Stimulated activated naive CD8-positive, alpha-beta T cell treated with anti-CD3 and anti-CD28 coated beads, Interleukin-15, amount 100 ng/mL, for 72 hours (primary cell): ENCODE measurements at regions not wholly inside any gene's neighbourhood (a gene's known extent, or its start where the extent isn't known, plus 50 kb on each side); places are given as distances from the start of the nearest gene placed in this dataset.
A peak's percentile ranks its signal among the peaks of the same experiment; 100 is the strongest.
"Not testable (repeated sequence)": the region's sequence is repeated elsewhere in the genome, so short reads cannot be mapped to it uniquely, and the experiment has no call there.

ENCODE experiments used
- ATAC-seq: fragments of 150-1000 bp; cut with Tn5 transposase; 2 replicates; pipeline ENCODE4 v1.10.0; 2021; ENCODE audit warnings: mild to moderate bottlenecking, moderate library complexity
- DNase-seq, 2 donors: peaks; one replicate each; pipeline ENCODE4 v3.0.0; 2021 to 2022
- H3K27ac Mint-ChIP-seq, 2 donors: one replicate each; pipeline ENCODE4 v1.8.0; 2022; ENCODE audit warnings: mild to moderate bottlenecking in 2 of 2, mixed read lengths in 2 of 2, moderate library complexity in 2 of 2
- H3K27me3 Mint-ChIP-seq: one replicate; pipeline ENCODE4 v1.8.0; 2022; ENCODE audit warnings: mixed read lengths
- H3K4me1 Mint-ChIP-seq: one replicate; pipeline ENCODE4 v1.8.0; 2022; ENCODE audit warnings: mild to moderate bottlenecking, mixed read lengths
- H3K4me3 Mint-ChIP-seq, 2 donors: one replicate each; pipeline ENCODE4 v1.8.0; 2022; ENCODE audit warnings: mild to moderate bottlenecking in 2 of 2, mixed read lengths in 2 of 2, moderate library complexity in 1 of 2
- H3K9me3 Mint-ChIP-seq, 2 donors: one replicate each; pipeline ENCODE4 v1.8.0; 2022; ENCODE audit warnings: mixed read lengths in 2 of 2

DNA sequence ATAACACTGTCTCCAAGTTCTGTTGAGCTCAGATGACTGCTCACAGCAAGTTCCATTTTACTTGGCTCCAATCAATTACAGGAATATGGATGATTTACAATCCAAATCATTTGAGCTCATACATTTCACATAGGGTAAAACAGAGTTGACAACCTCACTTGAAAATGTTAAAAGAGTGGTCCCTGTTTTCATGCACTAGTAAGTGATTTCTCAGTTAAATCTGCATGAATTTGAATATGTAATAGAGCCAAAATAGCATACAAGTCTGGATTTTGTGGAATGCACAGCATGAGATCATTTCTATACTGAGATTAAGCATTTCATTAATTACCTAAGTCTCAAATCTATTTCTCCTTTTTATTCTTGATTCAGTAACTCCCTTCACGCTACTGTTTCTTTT is 217.6 kb downstream of the SIM1 start:
- no peak overlapping the region for H3K27ac Mint-ChIP-seq
- H3K27me3 Mint-ChIP-seq: no peaks in the 10 kb centered on the region
- ATAC-seq (no peak), DNase-seq (no peak)
- H3K4me3 Mint-ChIP-seq: no peak overlapping the region
- H3K9me3 Mint-ChIP-seq: no peaks in the 10 kb centered on the region
- no peaks in the 10 kb centered on the region for H3K4me1 Mint-ChIP-seq

DNA sequence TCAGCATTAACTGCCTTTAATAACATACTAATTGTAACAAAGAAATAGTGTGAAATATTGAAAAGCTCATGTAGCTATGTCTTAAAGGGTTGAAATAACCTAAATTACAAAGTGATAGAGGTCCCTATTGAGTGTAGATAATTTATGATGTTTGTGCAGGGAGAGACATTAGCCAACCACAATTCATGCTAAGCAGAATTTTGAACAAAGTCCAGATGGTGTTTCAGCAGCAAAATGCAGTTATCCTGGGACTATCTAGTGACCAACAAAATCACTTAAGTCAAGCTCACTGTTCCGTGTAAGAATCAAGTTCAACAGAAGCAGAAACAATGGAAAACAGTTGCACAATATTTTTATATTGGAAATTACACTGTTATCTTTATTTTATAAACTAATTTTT is 218.5 kb downstream of the SIM1 start:
- Mint-ChIP-seq H3K27ac (no peak overlapping the region), H3K4me1 (no peaks in the 10 kb centered on the region), H3K9me3 (no peaks in the 10 kb centered on the region), H3K27me3 (no peaks in the 10 kb centered on the region), H3K4me3 (no peak overlapping the region)
- DNase-seq: no peak
- no peak for ATAC-seq

DNA sequence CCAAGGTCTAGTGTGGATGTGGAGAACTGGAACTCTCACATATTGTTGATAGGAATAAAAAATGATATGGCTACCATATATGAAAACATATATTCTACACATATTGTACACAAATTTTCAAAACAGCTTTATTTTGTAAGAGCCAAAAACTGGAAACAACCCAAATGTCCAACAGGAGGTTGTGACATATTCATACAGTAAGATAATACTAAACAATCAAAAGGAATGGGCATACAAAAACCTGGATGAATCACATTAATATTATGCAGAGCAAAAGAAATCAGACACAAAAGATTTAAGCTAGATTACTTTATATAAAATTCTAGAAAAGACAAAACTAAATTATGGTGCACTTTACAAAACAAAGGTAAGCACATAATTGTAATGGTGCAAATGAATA is 223.9 kb downstream of the SIM1 start:
- H3K9me3 Mint-ChIP-seq: no peaks in the 10 kb centered on the region
- ATAC-seq (no peak), DNase-seq (no peak)
- no peaks in the 10 kb centered on the region for H3K27me3 Mint-ChIP-seq
- no peak overlapping the region for H3K27ac Mint-ChIP-seq
- no peaks in the 10 kb centered on the region for H3K4me1 Mint-ChIP-seq
- no peak overlapping the region for H3K4me3 Mint-ChIP-seq

DNA sequence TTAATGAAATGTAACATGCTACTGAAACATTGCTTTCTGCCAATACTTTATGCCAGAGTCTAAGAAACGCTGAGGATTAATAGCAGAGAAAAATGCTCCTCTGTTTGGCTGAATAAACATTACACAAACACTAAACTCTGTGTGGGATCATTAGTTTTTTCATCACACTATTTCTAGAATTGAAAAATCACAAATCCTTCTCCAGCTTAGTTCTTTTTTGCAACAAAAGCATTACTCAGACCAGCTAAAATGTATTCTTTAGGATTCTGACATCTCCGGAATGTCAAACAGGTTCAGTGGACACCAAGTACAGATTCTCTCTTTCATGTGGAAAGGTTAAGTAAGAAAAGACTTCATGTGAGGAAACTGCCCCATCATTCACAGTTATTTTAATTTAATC is 226.9 kb downstream of the SIM1 start:
- DNase-seq: no peak
- H3K27ac Mint-ChIP-seq: no peak overlapping the region
- H3K4me3 Mint-ChIP-seq: no peak overlapping the region
- H3K9me3 Mint-ChIP-seq: no peaks in the 10 kb centered on the region
- ATAC-seq: no peak
- H3K27me3 Mint-ChIP-seq: no peaks in the 10 kb centered on the region
- H3K4me1 Mint-ChIP-seq: no peaks in the 10 kb centered on the region

DNA sequence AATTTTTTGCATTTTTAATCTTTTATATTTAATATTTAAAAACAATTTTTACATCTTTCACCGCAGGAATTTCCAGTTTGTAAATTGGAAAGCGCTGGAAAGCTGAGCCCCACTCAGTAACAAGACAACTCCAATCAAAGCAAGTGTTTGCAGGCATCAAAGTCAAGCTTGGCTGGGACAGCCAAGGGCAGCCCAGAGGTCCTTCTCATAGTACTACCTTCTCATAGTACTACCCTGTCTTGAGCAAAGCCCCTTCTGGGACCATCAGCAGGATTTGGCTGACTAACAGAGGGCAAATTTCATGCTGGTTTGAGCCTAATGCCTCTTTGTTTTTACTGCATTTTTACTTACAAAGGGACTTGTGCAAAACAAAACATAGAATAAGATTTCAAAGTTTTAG is 228.3 kb downstream of the SIM1 start:
- ATAC-seq (no peak), DNase-seq (no peak)
- no peaks in the 10 kb centered on the region for H3K27me3 Mint-ChIP-seq
- H3K4me1 Mint-ChIP-seq: no peaks in the 10 kb centered on the region
- no peaks in the 10 kb centered on the region for H3K9me3 Mint-ChIP-seq
- no peak overlapping the region for H3K4me3 Mint-ChIP-seq
- H3K27ac Mint-ChIP-seq: no peak overlapping the region

DNA sequence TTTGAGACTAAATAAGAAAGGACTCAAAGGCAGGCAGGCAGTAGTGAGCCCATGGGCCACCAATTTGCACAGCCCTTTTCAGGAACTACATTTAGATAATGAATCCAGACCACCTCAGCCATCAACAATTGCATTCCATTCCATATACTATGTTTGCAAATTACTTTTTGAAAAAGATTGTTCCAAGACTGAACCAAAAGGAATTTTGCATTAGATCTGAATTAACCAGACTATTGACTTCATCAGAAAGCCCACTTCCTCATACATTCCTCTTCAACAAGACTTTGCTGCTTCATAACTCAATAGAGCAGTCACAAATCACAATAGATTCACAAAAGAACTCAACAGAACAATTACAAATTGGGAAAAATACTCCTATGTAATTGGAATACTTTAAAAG is 229.1 kb downstream of the SIM1 start:
- H3K27me3 Mint-ChIP-seq: peaks cover 7% of the 10 kb centered on the region
- no peak overlapping the region for H3K4me3 Mint-ChIP-seq
- no peaks in the 10 kb centered on the region for H3K9me3 Mint-ChIP-seq
- H3K4me1 Mint-ChIP-seq: no peaks in the 10 kb centered on the region
- DNase-seq: no peak
- H3K27ac Mint-ChIP-seq: no peak overlapping the region
- no peak for ATAC-seq

DNA sequence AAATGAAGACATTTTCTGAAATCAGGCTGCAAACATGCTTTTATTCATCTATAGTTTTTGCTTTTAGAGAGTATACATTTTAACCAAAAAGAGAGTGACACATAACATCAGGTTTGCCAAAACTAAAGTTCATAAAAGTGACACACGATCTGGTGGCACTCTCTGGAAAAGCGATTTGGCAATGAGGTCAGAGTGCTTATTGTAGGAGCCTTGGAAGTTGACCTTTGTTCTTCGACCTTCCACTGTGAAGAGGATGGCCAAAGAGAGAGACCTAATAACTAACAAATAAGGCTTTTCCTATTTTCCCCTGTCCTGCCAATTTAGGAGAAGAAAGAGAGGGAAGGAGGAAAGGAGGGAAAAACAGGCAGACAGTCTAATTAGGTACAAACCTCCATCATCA is 230.1 kb downstream of the SIM1 start:
- Mint-ChIP-seq H3K4me1 (no peaks in the 10 kb centered on the region), H3K4me3 (no peak overlapping the region), H3K27me3 (peaks cover 17% of the 10 kb centered on the region), H3K27ac (no peak overlapping the region), H3K9me3 (no peaks in the 10 kb centered on the region)
- no peak for ATAC-seq
- DNase-seq: no peak

DNA sequence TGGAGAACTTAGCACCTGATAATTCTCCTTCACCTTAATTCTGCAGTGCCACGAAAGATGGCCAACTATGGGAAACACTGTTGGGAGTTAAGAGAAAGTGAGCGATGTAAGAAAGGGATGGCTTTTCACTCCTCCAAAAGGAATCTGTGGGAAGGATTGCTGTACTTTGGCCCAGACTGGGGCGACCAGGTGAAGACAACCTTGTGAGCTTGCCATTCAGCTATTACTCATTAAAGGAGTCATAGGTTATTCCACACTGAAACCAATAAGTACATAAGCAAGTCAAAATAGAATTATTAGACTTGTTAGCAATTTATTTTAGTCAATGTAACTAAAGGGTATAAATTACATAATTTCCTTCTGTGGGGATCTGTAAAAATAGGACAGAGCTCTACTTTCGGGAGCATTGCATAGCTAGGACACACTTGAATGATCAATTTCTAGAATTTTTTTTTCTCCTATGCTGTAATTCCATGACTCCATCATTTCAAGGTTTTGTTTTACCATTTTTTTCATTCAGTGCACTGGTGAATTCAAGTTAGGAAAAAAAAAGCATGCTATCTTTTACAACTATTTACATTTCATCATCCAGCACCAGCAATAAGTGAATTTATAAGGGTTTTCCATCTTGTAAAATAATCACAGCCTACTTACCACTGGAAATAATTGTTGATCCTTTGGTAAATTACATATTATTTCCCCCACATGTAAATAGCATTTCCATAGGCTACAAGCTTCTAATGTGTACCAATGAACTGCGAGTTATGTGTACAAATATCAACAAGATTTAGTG is 231.7 kb downstream of the SIM1 start:
- ATAC-seq: no peak

DNA sequence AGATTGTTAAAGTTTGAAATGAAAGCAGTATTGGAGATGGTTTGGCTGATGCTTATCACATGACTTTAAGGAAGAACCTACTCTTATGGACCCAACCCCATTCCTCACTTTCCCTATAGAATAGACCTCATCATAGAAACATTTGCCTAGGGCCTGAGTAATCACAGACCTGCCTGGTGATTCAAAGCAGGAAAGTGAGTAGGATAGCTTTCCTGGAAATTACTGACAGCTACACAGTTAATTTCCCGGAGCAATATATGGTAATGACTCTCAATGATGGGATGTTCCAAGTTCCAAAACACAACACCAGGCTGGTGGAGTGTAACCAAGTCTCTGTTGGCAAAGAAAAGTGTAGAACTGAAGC is 233.8 kb downstream of the SIM1 start:
- DNase-seq: no peak
- no peaks in the 10 kb centered on the region for H3K4me1 Mint-ChIP-seq
- H3K27me3 Mint-ChIP-seq: peaks cover 26% of the 10 kb centered on the region
- no peak overlapping the region for H3K4me3 Mint-ChIP-seq
- H3K9me3 Mint-ChIP-seq: no peaks in the 10 kb centered on the region
- no peak overlapping the region for H3K27ac Mint-ChIP-seq
- no peak for ATAC-seq

More for the DNA sequence above, 231.7 kb downstream of the SIM1 start:
- H3K9me3 Mint-ChIP-seq: no peaks in the 10 kb centered on the region
- no peaks in the 10 kb centered on the region for H3K4me1 Mint-ChIP-seq
- H3K27ac Mint-ChIP-seq: no peak overlapping the region
- H3K4me3 Mint-ChIP-seq: no peak overlapping the region
- H3K27me3 Mint-ChIP-seq: peaks cover 26% of the 10 kb centered on the region
- DNase-seq: no peak

DNA sequence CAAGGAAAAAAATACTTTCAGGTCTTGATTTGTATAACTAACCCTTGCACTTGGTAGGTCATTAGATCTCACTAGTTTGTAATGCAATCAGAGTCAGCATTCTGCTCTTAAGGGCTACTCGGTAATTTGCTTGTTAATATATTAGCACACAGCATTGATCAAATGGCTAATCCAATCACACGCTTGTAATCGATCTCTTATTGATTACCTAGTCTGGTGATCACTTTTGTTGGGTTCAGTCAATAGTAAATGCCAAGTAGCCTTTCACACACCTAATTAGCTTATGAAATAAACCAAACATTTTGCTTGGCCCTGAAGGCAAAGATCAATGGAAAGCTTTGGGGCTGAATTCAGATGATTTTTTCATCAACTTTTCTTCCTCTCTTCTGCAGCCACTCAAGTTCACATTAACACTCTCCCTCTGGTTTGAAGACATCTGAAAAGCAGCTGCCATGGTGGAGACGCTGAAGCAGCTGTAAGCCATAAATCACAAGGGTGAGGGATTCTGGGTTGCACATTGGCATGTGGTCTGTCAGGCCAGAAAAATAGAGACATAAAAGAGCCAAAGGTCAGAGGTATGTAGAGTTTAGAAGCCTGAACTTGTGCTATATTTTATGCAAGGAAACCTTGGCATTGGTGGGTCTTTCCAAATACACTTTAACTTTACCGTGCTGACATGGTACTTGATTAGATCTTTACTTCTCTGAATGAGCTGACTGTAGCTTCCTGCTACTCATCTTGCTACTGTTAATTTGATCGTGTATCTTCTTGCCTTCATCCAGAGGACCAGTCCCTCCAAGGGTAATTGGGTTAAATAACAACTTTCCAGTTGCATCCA is 234.4 kb downstream of the SIM1 start:
- no peak overlapping the region for H3K27ac Mint-ChIP-seq
- no peaks in the 10 kb centered on the region for H3K4me1 Mint-ChIP-seq
- ATAC-seq (no peak), DNase-seq (no peak)
- H3K4me3 Mint-ChIP-seq: no peak overlapping the region
- peaks cover 26% of the 10 kb centered on the region for H3K27me3 Mint-ChIP-seq
- H3K9me3 Mint-ChIP-seq: no peaks in the 10 kb centered on the region

DNA sequence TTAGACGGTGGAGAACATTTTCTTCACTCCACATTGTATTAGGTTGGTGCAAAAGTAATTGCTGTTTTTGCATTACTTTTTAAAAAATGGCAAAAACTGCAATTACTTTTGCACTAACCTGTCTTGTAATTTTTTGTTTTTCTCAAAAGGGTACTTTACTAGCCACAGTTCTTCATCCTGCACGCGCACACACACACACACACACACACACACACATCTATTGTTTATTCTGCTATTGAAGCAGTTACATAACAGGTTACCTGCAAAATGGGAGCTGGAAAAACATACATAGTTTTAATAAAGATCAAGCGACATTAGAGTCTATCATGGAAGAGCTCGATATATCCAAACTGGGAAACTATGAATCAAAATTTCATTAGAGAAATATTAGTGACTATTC is 235.2 kb downstream of the SIM1 start:
- DNase-seq (no peak), ATAC-seq (no peak)
- Mint-ChIP-seq H3K4me3 (no peak overlapping the region), H3K27ac (no peak overlapping the region), H3K9me3 (no peaks in the 10 kb centered on the region), H3K27me3 (peaks cover 26% of the 10 kb centered on the region), H3K4me1 (no peaks in the 10 kb centered on the region)

DNA sequence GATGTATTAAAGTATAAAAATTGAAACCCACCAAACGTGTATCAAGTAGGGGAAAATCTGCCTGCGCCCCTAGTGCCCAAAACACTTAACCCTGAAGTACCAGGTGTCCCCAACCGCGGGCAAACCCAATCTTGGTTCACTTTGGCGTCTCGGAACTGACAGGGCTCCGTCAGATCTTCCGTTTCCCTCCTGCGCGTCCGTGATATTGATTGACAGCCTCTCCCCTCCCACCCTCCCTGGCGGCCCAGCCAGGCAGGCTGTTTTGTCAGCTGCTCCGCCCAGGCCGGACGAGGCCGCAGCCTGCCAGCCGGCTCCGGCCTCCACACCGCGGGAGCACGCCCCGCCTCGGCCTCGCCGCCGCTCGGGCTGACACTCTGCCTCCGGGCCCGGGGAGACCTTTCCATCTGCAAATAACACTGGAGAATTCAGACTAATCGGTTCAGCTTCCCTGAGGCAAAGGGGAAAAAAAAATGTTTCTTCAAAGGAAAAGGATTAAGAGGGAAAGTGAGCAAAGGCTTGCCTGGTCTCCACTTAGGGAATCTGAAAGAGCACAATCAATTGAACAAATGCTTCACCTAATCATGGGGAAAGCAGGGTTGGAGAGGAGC is 234.9 kb upstream of the MCHR2 start:
- H3K9me3 Mint-ChIP-seq: no peaks in the 10 kb centered on the region
- H3K27ac Mint-ChIP-seq: no peak overlapping the region
- H3K4me3 Mint-ChIP-seq: peak overlapping the region; percentile 55 to 69
- peak; percentile 5 to 41 for DNase-seq
- ATAC-seq: peak; percentile 92
- peaks cover 26% of the 10 kb centered on the region for H3K27me3 Mint-ChIP-seq
- no peaks in the 10 kb centered on the region for H3K4me1 Mint-ChIP-seq

DNA sequence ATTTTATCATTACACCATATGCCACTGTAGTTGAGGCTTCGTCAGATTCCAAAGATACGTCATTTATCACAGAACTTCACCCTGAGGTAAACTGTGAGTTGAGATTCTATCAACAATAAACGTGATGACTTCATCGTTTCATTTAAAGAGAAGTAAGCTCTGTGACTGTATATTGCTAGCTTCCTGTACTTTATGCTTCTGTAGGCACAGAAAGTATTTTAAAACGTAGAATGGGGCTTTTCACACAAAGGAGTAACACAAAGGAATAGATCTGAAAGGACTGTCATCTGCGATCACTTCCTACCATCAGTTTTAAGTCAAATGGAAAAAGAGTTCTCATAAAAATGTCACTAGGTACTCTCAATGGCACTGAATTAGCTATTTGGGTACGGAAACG is 234.4 kb upstream of the MCHR2 start:
- Mint-ChIP-seq H3K4me1 (no peaks in the 10 kb centered on the region), H3K27ac (no peak overlapping the region), H3K27me3 (peaks cover 26% of the 10 kb centered on the region), H3K9me3 (no peaks in the 10 kb centered on the region), H3K4me3 (peak overlapping the region; percentile 42 to 69)
- ATAC-seq (no peak), DNase-seq (no peak)

DNA sequence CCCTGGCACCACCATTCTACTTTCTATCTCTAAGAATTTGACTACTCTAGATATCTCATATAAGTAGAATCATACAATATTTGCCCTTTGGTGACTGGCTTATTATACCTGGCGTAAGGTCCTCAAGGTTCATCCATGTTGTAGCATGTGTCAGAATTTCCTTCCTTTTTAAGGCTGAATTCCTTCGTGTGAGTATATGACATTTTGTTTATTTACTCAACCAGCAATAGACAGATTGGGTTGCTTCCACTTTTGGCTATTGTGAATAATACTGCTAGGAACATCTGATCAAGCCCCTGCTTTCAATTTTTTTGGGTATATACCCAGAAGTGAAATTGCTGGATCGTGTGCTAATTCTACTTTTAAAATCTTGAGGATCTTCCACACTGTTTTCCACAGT is 232.8 kb upstream of the MCHR2 start:
- Mint-ChIP-seq H3K4me1 (no peaks in the 10 kb centered on the region), H3K9me3 (peaks cover 0 to 6% of the 10 kb centered on the region in 2 donors), H3K27me3 (peaks cover 26% of the 10 kb centered on the region), H3K4me3 (no peak overlapping the region), H3K27ac (no peak overlapping the region)
- DNase-seq: no peak
- no peak for ATAC-seq

DNA sequence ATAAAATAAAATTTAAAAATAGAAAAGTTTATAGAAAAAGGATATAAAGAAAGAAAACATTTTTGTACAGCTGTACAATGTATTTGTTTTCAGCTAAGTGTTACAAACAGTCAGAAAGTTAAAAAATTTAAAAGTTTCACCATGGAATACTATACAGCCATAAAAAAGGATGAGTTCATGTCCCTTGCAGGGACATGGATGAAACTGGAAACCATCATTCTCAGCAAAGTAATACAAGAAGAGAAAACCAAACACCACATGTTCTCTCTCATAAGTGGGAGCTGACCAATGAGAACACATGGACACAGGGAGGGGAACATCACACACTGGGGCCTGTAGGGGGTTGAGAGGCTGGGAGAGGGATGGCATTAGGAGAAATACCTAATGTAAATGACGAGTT is 229.9 kb upstream of the MCHR2 start:
- not testable (repeated sequence) for H3K4me3 Mint-ChIP-seq, ATAC-seq, H3K27me3 Mint-ChIP-seq, H3K9me3 Mint-ChIP-seq, H3K4me1 Mint-ChIP-seq, DNase-seq, H3K27ac Mint-ChIP-seq

DNA sequence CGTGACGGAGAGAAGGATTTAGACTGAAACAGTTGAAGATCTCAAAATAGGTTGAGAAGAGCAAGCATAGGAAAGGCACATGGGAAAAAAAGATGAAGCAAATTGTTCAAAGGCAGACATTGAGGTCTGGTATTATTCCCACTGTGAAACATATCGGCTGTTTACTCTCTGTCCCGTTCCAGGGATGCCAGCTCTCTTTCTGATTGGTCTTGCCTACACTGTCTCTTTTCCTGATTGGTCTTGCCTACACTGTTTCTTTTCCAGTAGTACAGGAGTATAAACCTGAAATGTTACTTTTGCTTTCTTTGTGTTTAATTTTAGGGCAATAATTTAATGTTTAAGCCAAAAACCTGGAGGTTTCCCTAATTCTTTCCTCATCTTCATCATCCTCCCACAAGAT is 226.5 kb upstream of the MCHR2 start:
- Mint-ChIP-seq H3K4me3 (no peak overlapping the region), H3K27me3 (no peaks in the 10 kb centered on the region), H3K27ac (no peak overlapping the region), H3K9me3 (peaks cover 0 to 6% of the 10 kb centered on the region in 2 donors), H3K4me1 (no peaks in the 10 kb centered on the region)
- DNase-seq: no peak
- ATAC-seq: no peak
